ENCODE measurements at regions not wholly inside any gene's neighbourhood (a gene's known extent, or its start where the extent isn't known, plus 50 kb on each side); places are given as distances from the start of the nearest gene placed in this dataset.

DNA sequence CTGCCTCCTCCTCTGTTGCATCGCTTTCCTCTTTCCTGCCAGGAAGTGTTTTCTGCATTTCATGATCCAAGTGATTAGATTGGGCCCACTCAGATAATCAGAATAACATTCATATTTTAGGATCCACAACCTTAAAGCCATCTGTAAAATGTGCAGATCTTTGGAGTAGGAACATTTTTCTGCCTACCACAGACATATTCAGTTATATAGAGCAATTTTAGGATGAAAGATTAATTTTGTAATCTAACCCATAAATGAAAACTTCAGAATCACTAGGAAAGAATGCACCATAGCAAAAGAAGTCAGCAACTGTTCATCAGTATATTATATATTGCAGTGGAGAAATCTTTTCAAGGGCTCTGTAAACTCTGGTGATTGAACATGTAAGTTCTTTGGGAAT, 659.9 kb upstream of the LUZP2 start:
- 51% methylated on average over 1 of the region's 1 CpG for WGBS
- no peaks in the 10 kb centered on the region for H3K27me3 ChIP-seq (ENCODE audit: control insufficient read depth, insufficient read depth)
- ATAC-seq (no peak), DNase-seq (no peak)
- intact Hi-C loops (cut with DNase I), result no loop called here
- no peaks in the 10 kb centered on the region for H3K9me3 ChIP-seq (ENCODE audit: control insufficient read depth, low read length)
- no peak overlapping the region for H3K27ac ChIP-seq (ENCODE audit: low read length)
- no peaks in the 10 kb centered on the region for H3K4me1 ChIP-seq (ENCODE audit: control insufficient read depth, insufficient read depth, low read length)
- H3K4me3 ChIP-seq (ENCODE audit: low read length), result no peak overlapping the region

DNA sequence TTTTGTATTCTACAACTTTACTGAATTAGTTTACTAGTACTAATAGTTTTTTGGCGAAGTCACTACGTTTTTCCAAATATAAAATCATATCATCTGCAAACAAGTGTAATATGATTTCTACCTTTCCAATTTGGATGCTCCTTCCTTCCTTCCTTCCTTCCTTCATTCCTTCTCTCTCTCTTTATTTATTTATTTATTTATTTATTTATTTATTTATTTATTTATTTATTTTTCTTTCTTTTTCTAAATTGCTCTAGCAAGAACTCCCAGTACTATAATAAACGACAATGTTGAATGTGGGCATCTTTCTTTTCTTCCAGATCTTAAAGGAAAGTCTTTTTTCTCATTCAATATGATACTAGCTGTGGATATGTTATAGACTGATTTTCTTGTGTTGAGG, 656.0 kb upstream of the LUZP2 start:
- 96% methylated on average over 3 of the region's 3 CpGs for WGBS
- ATAC-seq (no peak), DNase-seq (no peak)
- Histone ChIP-seq H3K9me3 (ENCODE audit: control insufficient read depth, low read length) (no peaks in the 10 kb centered on the region), H3K4me1 (ENCODE audit: control insufficient read depth, insufficient read depth, low read length) (no peaks in the 10 kb centered on the region), H3K27me3 (ENCODE audit: control insufficient read depth, insufficient read depth) (no peaks in the 10 kb centered on the region), H3K27ac (ENCODE audit: low read length) (no peak overlapping the region), H3K4me3 (ENCODE audit: low read length) (no peak overlapping the region)
- intact Hi-C loops (cut with DNase I), result no loop called here

DNA sequence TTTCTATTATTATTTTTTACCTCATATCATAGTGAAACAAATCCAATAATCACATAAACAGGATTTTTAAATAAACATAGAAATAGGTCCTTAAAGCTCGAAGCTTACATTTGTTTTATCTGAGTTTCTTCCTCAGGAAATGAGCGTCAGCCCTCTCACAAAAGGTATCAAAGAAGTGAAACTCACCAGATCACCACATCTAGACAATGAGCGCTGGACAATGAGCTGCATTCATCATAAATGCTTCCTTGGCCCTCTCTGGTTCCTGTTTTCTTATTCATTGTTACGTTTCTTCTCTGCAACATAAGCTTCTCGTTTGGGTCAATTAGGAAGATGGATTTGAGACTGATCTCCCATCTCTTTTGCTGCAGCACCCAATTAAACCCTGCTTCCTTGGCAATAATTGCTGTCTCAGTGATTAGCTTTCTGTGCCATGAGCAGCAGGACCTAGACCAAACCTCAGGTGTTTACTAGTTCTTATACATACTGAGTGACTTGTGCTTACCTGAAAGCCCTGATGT, 649.9 kb upstream of the LUZP2 start:
- Histone ChIP-seq H3K4me1 (ENCODE audit: control insufficient read depth, insufficient read depth, low read length) (no peaks in the 10 kb centered on the region), H3K9me3 (ENCODE audit: control insufficient read depth, low read length) (no peaks in the 10 kb centered on the region), H3K27me3 (ENCODE audit: control insufficient read depth, insufficient read depth) (no peaks in the 10 kb centered on the region), H3K4me3 (ENCODE audit: low read length) (no peak overlapping the region), H3K27ac (ENCODE audit: low read length) (no peak overlapping the region)
- 56% methylated on average over 5 of the region's 5 CpGs for WGBS
- DNase-seq (no peak), ATAC-seq (no peak)
- intact Hi-C loops (cut with DNase I), result no loop called here

DNA sequence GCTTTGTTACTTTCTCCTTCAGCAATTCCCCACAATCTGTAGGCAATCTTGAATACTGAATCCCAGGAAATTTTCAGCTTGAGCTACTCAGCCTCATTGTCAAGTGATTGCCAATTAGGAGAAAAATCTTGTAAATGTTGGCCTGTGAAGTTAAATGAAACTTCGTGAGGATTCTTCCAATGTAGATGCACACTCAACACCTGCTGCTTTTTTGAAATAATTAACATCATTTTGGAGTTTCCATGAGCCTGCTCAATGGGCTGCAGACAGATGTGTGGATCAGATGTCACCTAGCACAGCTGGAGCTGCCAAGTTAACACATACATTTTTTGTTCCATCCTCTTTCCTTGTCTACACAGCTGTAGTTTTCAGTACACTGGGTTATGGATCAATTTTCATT, 645.6 kb upstream of the LUZP2 start:
- Histone ChIP-seq H3K4me3 (ENCODE audit: low read length) (no peak overlapping the region), H3K27me3 (ENCODE audit: control insufficient read depth, insufficient read depth) (no peaks in the 10 kb centered on the region), H3K27ac (ENCODE audit: low read length) (no peak overlapping the region), H3K4me1 (ENCODE audit: control insufficient read depth, insufficient read depth, low read length) (no peaks in the 10 kb centered on the region), H3K9me3 (ENCODE audit: control insufficient read depth, low read length) (no peaks in the 10 kb centered on the region)
- intact Hi-C loops (cut with DNase I), result no loop called here
- 57% methylated on average over 1 of the region's 1 CpG for WGBS
- ATAC-seq, result no peak
- DNase-seq, result no peak

DNA sequence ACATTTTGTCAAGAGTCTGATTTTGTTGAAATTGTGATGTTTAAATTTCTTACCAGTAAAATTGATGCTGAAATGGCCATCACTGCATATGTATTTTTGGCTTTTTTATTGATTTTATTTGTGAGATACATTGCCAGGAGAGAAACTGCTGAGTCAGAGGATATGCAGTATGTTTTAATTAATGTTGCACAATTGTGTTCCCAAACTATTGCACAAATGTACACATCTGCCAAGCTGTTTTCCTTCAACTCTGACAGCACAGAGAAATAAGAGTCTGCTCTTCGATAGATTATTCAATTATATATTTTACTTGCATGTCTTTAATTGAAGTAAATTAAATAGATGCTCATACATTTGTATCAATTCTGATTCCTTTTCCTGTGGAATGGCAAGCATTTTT, 640.2 kb upstream of the LUZP2 start:
- no peaks in the 10 kb centered on the region for H3K27me3 ChIP-seq (ENCODE audit: control insufficient read depth, insufficient read depth)
- intact Hi-C loops (cut with DNase I), result no loop called here
- H3K27ac ChIP-seq (ENCODE audit: low read length), result no peak overlapping the region
- H3K4me3 ChIP-seq (ENCODE audit: low read length), result no peak overlapping the region
- H3K4me1 ChIP-seq (ENCODE audit: control insufficient read depth, insufficient read depth, low read length), result no peaks in the 10 kb centered on the region
- ATAC-seq, result no peak
- no peaks in the 10 kb centered on the region for H3K9me3 ChIP-seq (ENCODE audit: control insufficient read depth, low read length)
- no peak for DNase-seq
- WGBS, result 47% methylated on average over 1 of the region's 1 CpG

DNA sequence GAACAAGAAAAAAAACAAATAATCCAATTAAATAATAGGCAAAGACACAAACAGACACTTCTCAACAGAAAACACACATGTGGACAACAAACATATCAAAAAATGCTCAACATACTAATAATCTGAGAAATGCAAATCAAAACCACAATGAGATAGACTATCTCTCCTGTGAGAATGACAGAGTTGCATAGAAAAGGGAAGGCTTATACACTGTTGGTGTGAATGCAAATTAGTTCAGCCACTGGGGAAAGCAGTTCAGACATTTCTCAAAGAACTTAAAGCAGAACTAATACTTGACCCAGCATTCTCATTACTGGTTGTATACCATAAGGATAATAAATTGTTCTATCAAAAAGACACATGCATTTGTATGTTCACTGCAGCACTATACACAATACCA, 637.8 kb upstream of the LUZP2 start:
- ATAC-seq, result no peak
- Histone ChIP-seq H3K27me3 (ENCODE audit: control insufficient read depth, insufficient read depth) (no peaks in the 10 kb centered on the region), H3K4me1 (ENCODE audit: control insufficient read depth, insufficient read depth, low read length) (no peaks in the 10 kb centered on the region), H3K4me3 (ENCODE audit: low read length) (no peak overlapping the region), H3K27ac (ENCODE audit: low read length) (no peak overlapping the region), H3K9me3 (ENCODE audit: control insufficient read depth, low read length) (no peaks in the 10 kb centered on the region)
- DNase-seq, result no peak
- intact Hi-C loops (cut with DNase I), result no loop called here

DNA sequence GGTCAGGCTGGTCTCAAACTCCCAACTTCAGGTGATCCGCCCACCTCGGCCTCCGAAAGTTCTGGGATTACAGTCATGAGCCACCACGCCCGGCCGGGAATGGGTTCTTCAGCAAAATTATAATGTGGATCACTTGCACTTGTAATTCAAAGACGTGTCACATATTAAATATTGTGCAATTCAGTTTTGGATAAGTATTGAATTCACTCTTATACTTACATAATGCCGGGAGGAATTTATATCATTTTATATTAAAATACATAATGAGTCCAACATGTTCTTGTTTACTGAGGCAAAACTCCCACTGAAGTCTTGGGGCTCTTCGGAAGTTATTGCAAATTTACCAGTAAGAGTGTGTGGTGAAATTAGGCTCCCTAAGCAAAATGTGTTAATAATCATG, 635.2 kb upstream of the LUZP2 start:
- H3K4me3 ChIP-seq (ENCODE audit: low read length), result no peak overlapping the region
- H3K27me3 ChIP-seq (ENCODE audit: control insufficient read depth, insufficient read depth), result no peaks in the 10 kb centered on the region
- intact Hi-C loops (cut with DNase I), result no loop called here
- ATAC-seq (no peak), DNase-seq (no peak)
- no peaks in the 10 kb centered on the region for H3K4me1 ChIP-seq (ENCODE audit: control insufficient read depth, insufficient read depth, low read length)
- WGBS, result 85% methylated on average over 9 of the region's 9 CpGs
- no peak overlapping the region for H3K27ac ChIP-seq (ENCODE audit: low read length)
- no peaks in the 10 kb centered on the region for H3K9me3 ChIP-seq (ENCODE audit: control insufficient read depth, low read length)

DNA sequence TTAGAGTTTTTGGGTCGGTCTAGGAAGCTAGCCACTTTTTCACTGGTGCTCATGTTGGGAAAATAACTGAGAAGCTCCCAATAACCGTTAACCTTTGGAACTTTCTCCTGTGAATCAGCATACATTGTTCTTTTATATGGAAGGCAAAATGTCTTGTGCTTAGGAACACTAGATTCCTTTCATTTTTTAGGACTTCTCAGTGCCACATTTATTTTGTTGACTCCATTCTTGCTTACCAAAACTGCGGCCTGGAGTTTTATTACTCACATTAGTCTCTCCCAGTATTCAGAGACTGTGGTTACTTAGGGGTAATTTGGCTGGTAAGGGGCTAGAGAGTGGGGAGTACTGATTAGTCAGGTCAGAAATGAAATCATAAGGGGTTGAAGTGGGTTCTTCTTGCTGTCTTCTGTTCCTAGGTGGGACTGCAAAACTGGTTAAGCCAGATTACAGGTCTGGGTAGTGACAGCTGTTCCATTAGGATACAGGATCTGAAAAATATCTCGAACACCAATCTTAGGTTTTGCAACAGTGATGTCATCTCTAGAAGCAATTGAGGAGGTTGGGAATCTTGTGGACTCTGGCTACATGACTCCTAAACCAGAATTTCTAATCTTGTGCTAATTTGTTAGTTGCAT, 631.4 kb upstream of the LUZP2 start:
- 64% methylated on average over 4 of the region's 4 CpGs for WGBS
- no peak overlapping the region for H3K4me3 ChIP-seq (ENCODE audit: low read length)
- no peak for DNase-seq
- H3K9me3 ChIP-seq (ENCODE audit: control insufficient read depth, low read length), result no peaks in the 10 kb centered on the region
- H3K27ac ChIP-seq (ENCODE audit: low read length), result no peak overlapping the region
- no peak for ATAC-seq
- H3K27me3 ChIP-seq (ENCODE audit: control insufficient read depth, insufficient read depth), result no peaks in the 10 kb centered on the region
- intact Hi-C loops (cut with DNase I), result no loop called here
- no peaks in the 10 kb centered on the region for H3K4me1 ChIP-seq (ENCODE audit: control insufficient read depth, insufficient read depth, low read length)

DNA sequence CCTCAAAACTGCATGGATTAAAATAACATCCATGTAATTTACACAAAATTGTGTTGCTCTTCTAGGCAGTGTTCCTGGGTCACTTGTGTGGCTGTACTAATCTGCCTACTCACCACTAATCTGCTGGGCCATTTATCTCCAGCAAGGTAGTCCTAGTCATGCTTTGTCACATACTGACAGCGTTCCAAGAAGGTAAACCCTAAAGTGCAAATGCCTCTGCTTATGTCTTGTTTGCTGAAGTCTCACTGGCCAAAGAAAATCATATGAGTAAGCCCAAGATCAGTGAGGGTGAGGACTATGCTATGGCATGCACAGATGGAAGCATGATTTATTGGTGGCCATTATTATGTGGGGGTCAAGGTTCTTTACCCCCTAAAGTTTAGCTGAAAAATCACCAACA, 630.2 kb upstream of the LUZP2 start:
- DNase-seq (no peak), ATAC-seq (no peak)
- WGBS, result 82% methylated on average over 1 of the region's 1 CpG
- Histone ChIP-seq H3K4me1 (ENCODE audit: control insufficient read depth, insufficient read depth, low read length) (no peaks in the 10 kb centered on the region), H3K27ac (ENCODE audit: low read length) (no peak overlapping the region), H3K9me3 (ENCODE audit: control insufficient read depth, low read length) (no peaks in the 10 kb centered on the region), H3K27me3 (ENCODE audit: control insufficient read depth, insufficient read depth) (no peaks in the 10 kb centered on the region), H3K4me3 (ENCODE audit: low read length) (no peak overlapping the region)
- intact Hi-C loops (cut with DNase I), result no loop called here

DNA sequence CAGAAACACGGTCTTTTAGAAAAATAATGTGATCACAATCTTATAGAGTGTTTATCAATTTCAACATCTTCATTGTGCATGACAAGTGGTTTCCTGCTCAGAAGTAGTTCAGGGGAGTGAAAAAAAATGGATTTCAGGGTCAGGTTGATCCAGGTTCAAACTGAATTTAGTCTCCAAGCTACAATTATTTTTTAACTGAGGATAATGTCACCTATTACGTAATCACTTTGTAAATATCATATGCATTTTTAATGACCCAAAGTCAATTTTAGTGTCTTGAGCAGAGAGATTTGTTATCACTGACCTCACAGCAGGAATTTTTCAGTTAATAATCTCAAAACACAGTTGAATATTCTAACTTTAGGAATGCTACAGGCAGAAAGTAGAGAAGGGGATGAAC, 627.2 kb upstream of the LUZP2 start:
- H3K4me1 ChIP-seq (ENCODE audit: control insufficient read depth, insufficient read depth, low read length), result no peaks in the 10 kb centered on the region
- no peaks in the 10 kb centered on the region for H3K9me3 ChIP-seq (ENCODE audit: control insufficient read depth, low read length)
- no peak overlapping the region for H3K4me3 ChIP-seq (ENCODE audit: low read length)
- WGBS, result 82% methylated on average over 2 of the region's 2 CpGs
- DNase-seq (no peak), ATAC-seq (no peak)
- no peak overlapping the region for H3K27ac ChIP-seq (ENCODE audit: low read length)
- intact Hi-C loops (cut with DNase I), result no loop called here
- no peaks in the 10 kb centered on the region for H3K27me3 ChIP-seq (ENCODE audit: control insufficient read depth, insufficient read depth)

DNA sequence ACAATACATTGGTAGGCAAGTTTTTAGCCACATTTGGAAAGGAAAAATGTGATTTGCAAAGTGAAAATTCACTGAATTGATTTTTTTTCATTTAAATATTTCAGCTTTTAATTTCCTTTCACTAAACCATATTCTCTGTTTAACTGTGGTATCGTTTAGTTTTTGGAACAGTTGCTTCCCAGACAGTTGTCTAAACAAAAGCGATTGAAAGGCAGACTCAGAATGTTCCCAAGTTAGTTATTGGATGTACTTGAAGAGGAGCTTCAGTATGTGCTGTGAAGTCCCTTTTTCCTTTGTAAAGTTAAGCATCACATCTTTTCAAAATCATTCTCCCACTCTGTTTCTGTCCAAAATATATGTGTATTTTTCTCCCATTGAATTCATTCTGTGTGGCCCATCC, 623.4 kb upstream of the LUZP2 start:
- H3K27me3 ChIP-seq (ENCODE audit: control insufficient read depth, insufficient read depth), result no peaks in the 10 kb centered on the region
- WGBS, result 48% methylated on average over 2 of the region's 2 CpGs
- intact Hi-C loops (cut with DNase I), result no loop called here
- DNase-seq (no peak), ATAC-seq (no peak)
- no peaks in the 10 kb centered on the region for H3K4me1 ChIP-seq (ENCODE audit: control insufficient read depth, insufficient read depth, low read length)
- H3K9me3 ChIP-seq (ENCODE audit: control insufficient read depth, low read length), result no peaks in the 10 kb centered on the region
- no peak overlapping the region for H3K4me3 ChIP-seq (ENCODE audit: low read length)
- no peak overlapping the region for H3K27ac ChIP-seq (ENCODE audit: low read length)

DNA sequence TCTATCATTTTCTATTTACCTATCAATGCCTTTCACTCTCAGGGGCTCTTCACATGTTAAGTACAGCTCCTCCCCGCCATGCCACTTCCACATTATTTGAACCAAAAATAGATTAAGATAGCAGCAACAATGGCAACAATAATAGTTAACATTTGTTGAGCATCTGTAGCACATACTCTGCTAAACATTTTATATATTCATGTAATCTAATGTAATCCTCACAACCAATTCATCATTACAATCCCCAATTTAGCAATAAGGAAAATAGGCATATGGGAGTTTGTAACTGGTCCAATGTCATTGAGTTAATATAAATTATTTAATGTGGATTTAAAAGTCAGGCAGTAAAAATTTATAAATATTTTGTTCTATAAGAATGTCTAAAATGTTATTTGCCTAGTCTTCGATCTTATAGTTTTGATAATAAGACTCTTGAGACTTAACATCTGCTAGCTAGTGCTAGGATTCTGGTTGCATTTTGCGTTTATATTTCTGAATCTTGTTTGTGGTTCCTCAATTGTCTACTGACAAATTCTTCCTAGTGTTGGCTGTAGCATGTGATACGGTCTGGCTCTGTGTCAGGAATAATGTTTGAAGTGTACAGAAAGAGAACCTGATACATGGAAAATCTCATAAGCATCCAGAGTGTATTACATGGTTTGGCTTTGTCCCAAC, 621.5 kb upstream of the LUZP2 start:
- ATAC-seq (no peak), DNase-seq (no peak)
- Histone ChIP-seq H3K4me1 (ENCODE audit: control insufficient read depth, insufficient read depth, low read length) (no peaks in the 10 kb centered on the region), H3K27me3 (ENCODE audit: control insufficient read depth, insufficient read depth) (no peaks in the 10 kb centered on the region), H3K9me3 (ENCODE audit: control insufficient read depth, low read length) (no peaks in the 10 kb centered on the region), H3K27ac (ENCODE audit: low read length) (no peak overlapping the region), H3K4me3 (ENCODE audit: low read length) (no peak overlapping the region)
- intact Hi-C loops (cut with DNase I), result no loop called here
- WGBS, result 59% methylated on average over 4 of the region's 4 CpGs

Data from right cardiac atrium (tissue), 5 donors.